ENCODE measurements at regions not wholly inside any gene's neighbourhood (a gene's known extent, or its start where the extent isn't known, plus 50 kb on each side); places are given as distances from the start of the nearest gene placed in this dataset.

GRCh38 chr1:106754957-106755356 is 301.5 kb upstream of the PRMT6 start:
- no peak for DNase-seq (ENCODE audit: low read depth)

GRCh38 chr1:106755682-106756406 is 300.6 kb upstream of the PRMT6 start:
- no peak for DNase-seq (ENCODE audit: low read depth)

DNA sequence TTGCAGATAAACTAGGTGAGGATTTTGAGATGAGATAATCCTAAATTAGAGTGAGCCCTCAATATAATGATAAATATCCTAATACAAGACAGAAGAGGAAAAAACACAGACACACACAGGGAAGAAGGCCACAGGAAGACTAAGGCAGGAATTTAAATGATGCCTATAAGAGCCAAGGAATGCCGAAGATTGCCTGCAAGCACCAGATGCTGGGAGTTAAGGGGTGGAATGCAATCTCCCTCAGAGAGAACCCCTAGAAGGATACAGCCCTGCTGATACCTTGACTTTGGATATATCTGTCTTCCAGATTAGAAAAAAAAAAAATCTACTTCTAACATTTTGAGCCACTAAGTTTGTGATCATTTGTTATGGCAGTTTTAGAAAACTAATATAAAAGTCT is 299.7 kb upstream of the PRMT6 start:
- DNase-seq (ENCODE audit: low read depth): no peak

- DNase-seq (ENCODE audit: low read depth): no peak
Measured at GRCh38 chr1:106768077-106768476, 288.4 kb upstream of the PRMT6 start.

- no peak for DNase-seq (ENCODE audit: low read depth)
Measured at GRCh38 chr1:106768501-106768900, 288.0 kb upstream of the PRMT6 start.

DNA sequence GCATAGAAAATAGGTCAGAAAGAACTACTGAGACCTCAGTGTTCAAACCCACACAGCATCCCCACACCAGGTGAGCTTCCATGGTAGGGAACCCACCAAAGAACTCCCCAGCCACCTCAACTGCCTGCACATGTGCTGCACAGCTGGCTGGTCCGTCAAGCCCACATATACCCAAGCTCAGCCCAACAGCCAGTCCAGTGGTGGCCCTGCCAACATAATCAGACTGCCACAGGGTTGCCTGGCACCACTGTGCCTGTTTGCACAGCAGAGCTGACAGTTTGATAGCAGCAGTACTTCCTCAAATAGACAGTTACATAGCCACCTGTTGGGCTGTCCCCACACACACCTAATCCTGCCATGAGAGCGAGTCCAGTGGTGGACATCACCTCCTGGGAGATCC is 283.3 kb upstream of the PRMT6 start:
- no peak for DNase-seq (ENCODE audit: low read depth)

DNA sequence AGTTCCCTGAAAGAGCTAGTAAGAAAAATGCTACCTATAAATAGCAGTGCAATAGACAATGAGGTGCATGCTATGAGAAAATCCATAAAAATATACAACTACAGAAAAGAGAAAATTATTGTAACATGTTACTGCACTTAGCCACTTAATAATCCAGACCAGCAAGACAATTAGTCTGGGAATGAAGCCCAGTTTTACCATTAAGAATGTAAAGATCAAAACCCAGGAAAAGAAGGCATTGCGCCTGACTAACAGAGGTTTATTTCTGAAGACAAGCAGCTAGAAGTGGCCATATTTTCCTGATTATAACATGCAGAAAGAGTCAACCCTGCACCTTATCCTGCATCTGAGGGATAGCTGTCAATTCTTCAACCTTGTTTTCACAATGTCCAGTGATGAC is 276.4 kb upstream of the PRMT6 start:
- no peak for DNase-seq (ENCODE audit: low read depth)

GRCh38 chr1:106780806-106781569 is 275.5 kb upstream of the PRMT6 start:
- DNase-seq (ENCODE audit: low read depth): no peak

- DNase-seq (ENCODE audit: low read depth): no peak
Measured at GRCh38 chr1:106785176-106785575, 271.3 kb upstream of the PRMT6 start.

DNA sequence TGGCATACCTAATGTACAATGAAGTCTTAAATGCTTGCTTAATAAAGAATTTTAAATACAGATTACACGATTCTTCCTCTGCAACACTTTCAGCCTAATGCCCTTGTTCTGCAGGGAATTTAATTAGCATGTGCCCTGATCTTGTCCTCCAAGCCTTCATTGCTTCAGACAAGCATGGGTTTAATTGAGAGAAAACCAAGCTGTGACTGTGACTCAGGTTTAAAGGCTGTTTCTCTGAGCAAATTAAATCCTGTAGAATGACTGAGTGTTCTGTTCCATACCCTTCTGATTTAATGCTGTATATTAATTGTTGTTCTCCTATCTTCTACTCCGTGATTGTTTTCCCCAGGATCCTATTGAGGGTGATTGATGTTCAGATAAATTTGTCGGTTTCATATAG is 269.0 kb upstream of the PRMT6 start:
- no peak for DNase-seq (ENCODE audit: low read depth)

GRCh38 chr1:106789686-106790085 is 266.8 kb upstream of the PRMT6 start:
- DNase-seq (ENCODE audit: low read depth): no peak

- no peak for DNase-seq (ENCODE audit: low read depth)
Measured at GRCh38 chr1:106791041-106791440, 265.4 kb upstream of the PRMT6 start.

- DNase-seq (ENCODE audit: low read depth): no peak
Measured at GRCh38 chr1:106793651-106794050, 262.8 kb upstream of the PRMT6 start.

DNA sequence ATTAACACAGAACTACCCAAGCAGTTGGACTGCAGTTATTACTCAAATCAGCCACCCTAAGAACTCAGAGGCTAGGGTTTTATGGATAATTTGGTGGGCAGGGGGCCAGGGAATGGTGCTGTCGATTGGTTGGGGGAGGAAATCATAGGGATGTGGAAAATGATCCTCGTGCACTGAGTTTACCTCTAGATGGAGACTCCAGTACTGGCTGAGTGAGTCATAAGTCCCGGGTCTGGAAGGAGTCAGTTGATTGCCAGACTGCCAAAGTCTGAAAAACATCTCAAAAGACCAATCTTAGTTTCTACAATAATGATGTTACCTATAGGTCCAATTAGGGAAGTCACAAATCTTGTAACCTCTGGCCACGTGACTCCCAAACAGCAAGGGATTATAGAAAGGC is 257.5 kb upstream of the PRMT6 start:
- no peak for DNase-seq (ENCODE audit: low read depth)

DNA sequence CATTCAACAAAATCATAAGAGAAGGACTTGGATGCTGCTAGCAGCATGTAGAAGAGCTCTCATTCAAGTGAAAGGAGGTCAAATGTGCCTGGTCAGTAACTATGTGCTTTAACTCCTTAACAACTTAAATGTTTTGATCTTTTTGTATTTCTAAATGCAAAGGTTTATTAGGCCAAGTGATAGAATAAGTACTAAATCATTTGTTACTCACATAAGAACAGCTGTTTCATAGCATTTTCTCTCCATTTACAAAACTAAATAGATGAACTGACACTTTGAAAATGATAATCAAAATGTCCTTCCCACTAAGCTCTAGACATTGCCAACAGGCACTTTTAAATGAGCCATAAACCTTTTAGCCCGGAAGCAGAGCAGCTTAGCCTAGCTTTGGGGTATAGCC is 254.3 kb upstream of the PRMT6 start:
- no peak for DNase-seq (ENCODE audit: low read depth)

DNA sequence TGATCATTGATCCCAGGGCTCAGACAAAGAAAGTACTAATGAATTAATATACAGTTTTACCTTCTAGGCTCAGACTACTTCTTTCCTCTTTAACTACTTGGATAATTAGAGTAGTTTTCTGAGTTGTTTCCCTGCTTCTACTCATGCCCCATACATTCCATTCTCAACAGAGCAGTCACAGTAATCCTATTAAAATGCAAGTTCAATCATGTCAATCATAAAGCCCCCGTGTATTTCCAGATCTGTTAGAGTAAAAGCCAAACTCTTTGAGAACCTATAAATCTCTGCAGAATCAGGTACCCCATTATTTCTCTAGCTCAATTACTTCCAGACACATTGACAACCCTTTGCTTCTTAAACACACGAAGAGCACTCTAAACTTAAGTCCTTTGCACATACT is 242.1 kb upstream of the PRMT6 start:
- DNase-seq (ENCODE audit: low read depth): no peak

GRCh38 chr1:106817575-106817974 is 238.9 kb upstream of the PRMT6 start:
- no peak for DNase-seq (ENCODE audit: low read depth)

- DNase-seq (ENCODE audit: low read depth): no peak
Measured at GRCh38 chr1:106831511-106831910, 225.0 kb upstream of the PRMT6 start.

DNA sequence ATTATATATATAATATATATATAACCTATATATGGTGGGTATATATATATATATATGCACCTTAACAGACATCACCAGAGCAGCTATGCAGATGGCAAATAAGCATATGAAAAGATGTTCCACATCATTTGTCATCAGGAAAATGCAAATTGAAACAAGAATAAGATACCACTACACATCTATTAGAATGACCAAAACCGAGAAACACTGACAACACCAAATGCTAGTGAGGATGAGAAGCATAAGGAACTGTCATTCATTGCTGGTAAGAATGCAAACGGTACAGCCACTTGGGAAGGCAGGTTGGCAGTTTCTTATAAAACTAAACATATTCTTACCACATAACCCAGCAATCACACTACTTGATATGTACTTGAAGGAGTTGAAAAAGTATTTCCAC is 219.8 kb upstream of the PRMT6 start:
- no peak for DNase-seq (ENCODE audit: low read depth)

DNA sequence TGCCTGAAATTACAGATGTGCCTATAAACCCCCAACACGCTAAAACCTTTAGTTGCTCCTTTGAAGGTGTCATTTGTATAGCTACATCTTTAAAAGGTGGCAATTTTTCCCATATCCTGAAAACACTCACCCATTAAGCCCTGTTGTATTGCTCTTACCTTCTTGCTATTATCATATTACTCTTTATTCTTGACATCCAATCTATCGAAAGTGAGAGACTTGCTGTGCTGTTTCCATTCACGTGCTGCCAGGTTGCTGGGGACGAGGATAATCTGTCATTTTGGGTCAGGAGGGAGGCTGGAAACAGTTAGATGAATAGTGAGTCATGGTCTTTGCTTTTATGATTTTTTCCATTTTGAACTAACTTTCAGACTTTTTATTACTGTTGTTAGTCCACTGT is 213.0 kb upstream of the PRMT6 start:
- DNase-seq (ENCODE audit: low read depth): no peak

DNA sequence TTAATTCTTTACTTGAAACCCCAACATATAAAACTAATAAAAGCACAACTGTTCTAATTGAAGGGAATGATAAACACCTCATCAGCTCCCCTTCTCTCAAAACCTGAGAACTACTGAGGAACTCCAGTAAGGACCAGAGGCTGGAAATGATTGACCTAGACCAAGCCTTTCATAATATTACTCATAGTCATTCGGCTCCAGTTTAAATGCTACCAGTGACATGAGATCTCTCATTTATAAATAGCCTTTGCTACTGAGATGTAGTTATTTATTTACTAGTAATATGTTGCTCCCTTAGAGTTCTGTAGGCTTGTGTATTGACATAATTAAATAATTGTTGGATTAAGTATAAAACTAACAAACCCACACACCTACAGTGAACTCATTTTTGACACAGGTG is 209.8 kb upstream of the PRMT6 start:
- DNase-seq (ENCODE audit: low read depth): no peak

- no peak for DNase-seq (ENCODE audit: low read depth)
Measured at GRCh38 chr1:106861110-106861509, 195.4 kb upstream of the PRMT6 start.

- no peak for DNase-seq (ENCODE audit: low read depth)
Measured at GRCh38 chr1:106868828-106869227, 187.6 kb upstream of the PRMT6 start.

- no peak for DNase-seq (ENCODE audit: low read depth)
Measured at GRCh38 chr1:106875622-106876021, 180.9 kb upstream of the PRMT6 start.

All from HS-27A (cell line).